Spleen (tissue), 11 donors: ENCODE measurements at regions not wholly inside any gene's neighbourhood (a gene's known extent, or its start where the extent isn't known, plus 50 kb on each side); places are given as distances from the start of the nearest gene placed in this dataset.

Experiments
- DNase-seq: peaks from one replicate; pipeline ENCODE4 v3.0.0-alpha.2; 2020
- H3K27ac ChIP-seq, 8 donors: fragments of 200-600 bp; sonication (generic) in 7 of 8; 1 replicate in 4 of 8; 2 replicates in 4 of 8; pipeline versions ENCODE4 v1.5.0 to v1.8.0; 2016 to 2021; ENCODE audit warnings: inconsistent platforms in 4 of 8, mild to moderate bottlenecking in 4 of 8, moderate library complexity in 1 of 8
- H3K27me3 ChIP-seq, 7 donors: fragments of 200-600 bp; sonication (generic) in 6 of 7; replicated peaks in 1 of 7; 1 replicate in 4 of 7; 2 replicates in 3 of 7; pipeline versions ENCODE4 v1.5.0 to v1.8.0; 2016 to 2021; ENCODE audit warnings: inconsistent platforms in 3 of 7, mild to moderate bottlenecking in 1 of 7
- H3K36me3 ChIP-seq, 6 donors: fragments of 200-600 bp; sonication (generic) in 5 of 6; 1 replicate in 4 of 6; 2 replicates in 2 of 6; pipeline versions ENCODE4 v1.5.0 to v1.8.0; 2016 to 2021; ENCODE audit warnings: inconsistent platforms in 2 of 6
- H3K4me1 ChIP-seq, 6 donors: fragments of 200-600 bp; sonication (generic) in 5 of 6; 1 replicate in 3 of 6; 2 replicates in 3 of 6; pipeline versions ENCODE4 v1.5.0 to v1.8.0; 2016 to 2021; ENCODE audit warnings: inconsistent platforms in 3 of 6
- H3K4me3 ChIP-seq, 8 donors: fragments of 200-600 bp; sonication (generic) in 7 of 8; 1 replicate in 4 of 8; 2 replicates in 4 of 8; pipeline versions ENCODE4 v1.5.0 to v1.8.0; 2016 to 2021; ENCODE audit warnings: inconsistent platforms in 4 of 8, mild to moderate bottlenecking in 4 of 8, moderate library complexity in 2 of 8
- H3K9me3 ChIP-seq, 8 donors: fragments of 200-600 bp; sonication (generic) in 7 of 8; 1 replicate in 4 of 8; 2 replicates in 4 of 8; pipeline versions ENCODE4 v1.5.0 to v1.8.0; 2016 to 2021; ENCODE audit warnings: inconsistent platforms in 4 of 8
- CTCF ChIP-seq, 11 experiments: fragments of 200-600 bp in 7 of 11; fragments of 450-650 bp in 4 of 11; sonication (generic) in 4 of 11; IDR thresholded peaks in 8 of 11; conservative IDR thresholded peaks in 3 of 11; 1 replicate in 7 of 11; 2 replicates in 4 of 11; pipeline versions ENCODE4 v1.4.0 to v1.8.0; 2016 to 2021; ENCODE audit warnings: antibody characterized with exemption in 11 of 11, inconsistent platforms in 4 of 11, mild to moderate bottlenecking in 1 of 11
- POLR2A ChIP-seq, 3 donors: fragments of 450-650 bp; IDR thresholded peaks; one replicate each; pipeline ENCODE4 v1.5.1; 2017; ENCODE audit warnings: antibody characterized with exemption in 3 of 3, mild to moderate bottlenecking in 1 of 3
- POLR2AphosphoS5 ChIP-seq, 3 donors: sonication (generic); formaldehyde crosslinking; IDR thresholded peaks; one replicate each; pipeline ENCODE4 v1.5.1; 2017; ENCODE audit warnings: antibody characterized with exemption in 3 of 3
- WGBS, 5 donors: extraction: QIAGEN DNeasy Blood & Tissue Kit in 3 of 5; methylation state at CpG; one replicate each; pipeline versions ENCODE4 v1.1.5 to v1.1.7; 2013 to 2018; 5-methylcytosine and 5-hydroxymethylcytosine counted together
- intact Hi-C: fragments of 100-400 bp; cut with DNase I; formaldehyde crosslinking; loops from one replicate; pipeline ENCODE4 v1.15.0; 2023; ENCODE audit warnings: low total_unique reads
- donor health status: healthy with polysubstance abuse.
- donor health status: DM: no; HTN: no; CAD: no; lungs with moderate emphysema.
- donor health status: DM: no; HTN: no; CAD: no.
- donor health status: Bipolar disorder and iron deficiency.
- donor health status: healthy.
- donor health status: DM: no; HTN: no; CAD: no.
- donor health status: DM: yes; HTN: yes; CAD: no.

- TF ChIP-seq POLR2AphosphoS5 (IDR thresholded peaks at IDR 0.05) (no peak), POLR2A (IDR thresholded peaks at IDR 0.05) (no peak), CTCF (IDR thresholded peaks at IDR 0.05 in 8 of 11, conservative IDR thresholded peaks at IDR 0.05 in 3 of 11) (no peak)
- no peak overlapping the region for H3K4me3 ChIP-seq
- WGBS, 5 donors: 66 to 80% (median 73%) methylated on average over 2 of the region's 2 CpGs
Observed at GRCh38 chr1:218024211-218024720, 260.8 kb upstream of the RRP15 start.

GRCh38 chr1:218025454-218025853 lies 259.6 kb upstream of the RRP15 start:
- no peaks in the 10 kb centered on the region for H3K4me1 ChIP-seq
- no peak overlapping the region for H3K27ac ChIP-seq
- peaks cover 0 to 22% (median 12%) of the 10 kb centered on the region in 8 donors for H3K9me3 ChIP-seq
- intact Hi-C loops: no loop called here
- WGBS, 5 donors: 69 to 91% (median 83%) methylated on average over 2 of the region's 2 CpGs
- no peaks in the 10 kb centered on the region for H3K36me3 ChIP-seq
- TF ChIP-seq POLR2A (IDR thresholded peaks at IDR 0.05) (no peak), POLR2AphosphoS5 (IDR thresholded peaks at IDR 0.05) (no peak), CTCF (IDR thresholded peaks at IDR 0.05 in 8 of 11, conservative IDR thresholded peaks at IDR 0.05 in 3 of 11) (no peak)
- no peak for DNase-seq
- H3K27me3 ChIP-seq: no peaks in the 10 kb centered on the region
- no peak overlapping the region for H3K4me3 ChIP-seq

More at GRCh38 chr1:218024211-218024720, 260.8 kb upstream of the RRP15 start:
- Histone ChIP-seq H3K4me1 (no peaks in the 10 kb centered on the region), H3K9me3 (peaks cover 0 to 28% (median 16%) of the 10 kb centered on the region in 8 donors), H3K27me3 (no peaks in the 10 kb centered on the region), H3K36me3 (no peaks in the 10 kb centered on the region), H3K27ac (no peak overlapping the region)
- intact Hi-C loops: no loop called here
- no peak for DNase-seq

GRCh38 chr1:218027152-218027551 lies 257.9 kb upstream of the RRP15 start:
- Histone ChIP-seq H3K4me1 (no peaks in the 10 kb centered on the region), H3K9me3 (peaks cover 0 to 5% (median 0%) of the 10 kb centered on the region in 8 donors)
- WGBS, 5 donors: 80 to 89% (median 86%) methylated on average over 5 of the region's 5 CpGs

GRCh38 chr1:218030846-218031245 lies 254.2 kb upstream of the RRP15 start:
- no peak for DNase-seq
- Histone ChIP-seq H3K9me3 (peaks cover 0 to 3% (median 0%) of the 10 kb centered on the region in 8 donors), H3K27me3 (no peaks in the 10 kb centered on the region), H3K4me3 (no peak overlapping the region), H3K36me3 (no peaks in the 10 kb centered on the region), H3K4me1 (no peaks in the 10 kb centered on the region), H3K27ac (no peak overlapping the region)
- TF ChIP-seq CTCF (IDR thresholded peaks at IDR 0.05 in 8 of 11, conservative IDR thresholded peaks at IDR 0.05 in 3 of 11) (no peak), POLR2A (IDR thresholded peaks at IDR 0.05) (no peak), POLR2AphosphoS5 (IDR thresholded peaks at IDR 0.05) (no peak)
- intact Hi-C loops: no loop called here

More at GRCh38 chr1:218027152-218027551, 257.9 kb upstream of the RRP15 start:
- intact Hi-C loops: no loop called here
- Histone ChIP-seq H3K36me3 (no peaks in the 10 kb centered on the region), H3K27ac (no peak overlapping the region), H3K4me3 (no peak overlapping the region), H3K27me3 (no peaks in the 10 kb centered on the region)
- DNase-seq: no peak
- TF ChIP-seq CTCF (IDR thresholded peaks at IDR 0.05 in 8 of 11, conservative IDR thresholded peaks at IDR 0.05 in 3 of 11): no peak
- no peak for TF ChIP-seq POLR2A (IDR thresholded peaks at IDR 0.05)
- no peak for TF ChIP-seq POLR2AphosphoS5 (IDR thresholded peaks at IDR 0.05)
